ENCODE measurements at regions not wholly inside any gene's neighbourhood (a gene's known extent, or its start where the extent isn't known, plus 50 kb on each side); places are given as distances from the start of the nearest gene placed in this dataset.

GRCh38 chr10:108808228-108808627, 1115.1 kb downstream of the XPNPEP1 start:
- no peak for TF ChIP-seq CTCF (IDR thresholded peaks at IDR 0.05)

GRCh38 chr10:108801775-108802517, 1121.4 kb downstream of the XPNPEP1 start:
- TF ChIP-seq CTCF (IDR thresholded peaks at IDR 0.05) = no peak

- TF ChIP-seq CTCF (IDR thresholded peaks at IDR 0.05) = no peak
Measured at GRCh38 chr10:108801220-108801619, 1122.1 kb downstream of the XPNPEP1 start.

GRCh38 chr10:108797573-108797972, 1125.7 kb downstream of the XPNPEP1 start:
- TF ChIP-seq CTCF (IDR thresholded peaks at IDR 0.05) = no peak

GRCh38 chr10:108791794-108792474, 1131.4 kb downstream of the XPNPEP1 start:
- no peak for TF ChIP-seq CTCF (IDR thresholded peaks at IDR 0.05)

GRCh38 chr10:108791030-108791429, 1132.3 kb downstream of the XPNPEP1 start:
- TF ChIP-seq CTCF (IDR thresholded peaks at IDR 0.05) = no peak

GRCh38 chr10:108789919-108790318, 1133.4 kb downstream of the XPNPEP1 start:
- no peak for TF ChIP-seq CTCF (IDR thresholded peaks at IDR 0.05)
